SK-N-SH treated with all-trans-retinoic acid at 6 μM for 48 hours (cell line): ENCODE measurements at regions not wholly inside any gene's neighbourhood (a gene's known extent, or its start where the extent isn't known, plus 50 kb on each side); places are given as distances from the start of the nearest gene placed in this dataset.

Experiments used
- ATAC-seq: fragments of 200-7000 bp; cut with Tn5 transposase; 3 replicates; pipeline ENCODE4 v1.9.1; 2020; ENCODE audit warnings: mild to moderate bottlenecking, moderate library complexity
- ARNTL ChIP-seq: fragments of 450-650 bp; formaldehyde crosslinking; IDR thresholded peaks from 2 replicates; pipeline ENCODE4 v1.5.0; 2020; ENCODE audit warnings: low read depth, mild to moderate bottlenecking, moderate library complexity, borderline replicate concordance
- BACH2 ChIP-seq: fragments of 250-450 bp; sonication (Bioruptor Pico); IDR thresholded peaks from 2 replicates; pipeline ENCODE4 v1.9.0; 2021; ENCODE audit warnings: mild to moderate bottlenecking, borderline replicate concordance
- CREB5 ChIP-seq: fragments of 250-450 bp; sonication (Bioruptor Pico); IDR thresholded peaks from 2 replicates; pipeline ENCODE4 v1.5.1; 2020; ENCODE audit warnings: low read depth, mild to moderate bottlenecking, moderate library complexity
- CSDC2 ChIP-seq: fragments of 250-450 bp; sonication (Bioruptor Pico); IDR thresholded peaks from 2 replicates; pipeline ENCODE4 v1.5.0; 2020; ENCODE audit warnings: mild to moderate bottlenecking, moderate library complexity
- ESRRG ChIP-seq: fragments of 250-450 bp; sonication (Bioruptor Pico); IDR thresholded peaks from 2 replicates; pipeline ENCODE4 v1.6.1; 2021; ENCODE audit warnings: mild to moderate bottlenecking
- GLIS3 ChIP-seq: fragments of 250-450 bp; sonication (Bioruptor Pico); IDR thresholded peaks from 2 replicates; pipeline ENCODE4 v1.5.0; 2020; ENCODE audit warnings: mild to moderate bottlenecking, moderate library complexity
- ISL1 ChIP-seq: fragments of 250-450 bp; sonication (Bioruptor Pico); IDR thresholded peaks from 2 replicates; pipeline ENCODE4 v2.1.2; 2022; ENCODE audit warnings: mild to moderate bottlenecking, moderate library complexity
- OSR1 ChIP-seq: fragments of 250-450 bp; sonication (Bioruptor Pico); IDR thresholded peaks from 2 replicates; pipeline ENCODE4 v1.8.0; 2022; ENCODE audit warnings: moderate library complexity, mild to moderate bottlenecking, inconsistent platforms
- POU6F1 ChIP-seq: fragments of 250-450 bp; sonication (Bioruptor Pico); IDR thresholded peaks from 2 replicates; pipeline ENCODE4 v1.8.0; 2021; ENCODE audit warnings: low read depth, mild to moderate bottlenecking, moderate library complexity, borderline replicate concordance
- SNAI2 ChIP-seq: fragments of 250-450 bp; sonication (Bioruptor Pico); IDR thresholded peaks from 2 replicates; pipeline ENCODE4 v1.5.0; 2020; ENCODE audit warnings: mild to moderate bottlenecking, moderate library complexity
- TCF4 ChIP-seq: fragments of 250-450 bp; sonication (Bioruptor Pico); IDR thresholded peaks from 2 replicates; pipeline ENCODE4 v1.8.0; 2021; ENCODE audit warnings: mild to moderate bottlenecking, moderate library complexity, borderline replicate concordance
- TOX ChIP-seq: fragments of 250-450 bp; sonication (Bioruptor Pico); IDR thresholded peaks from 2 replicates; pipeline ENCODE4 v1.8.0; 2021; ENCODE audit warnings: mild to moderate bottlenecking, moderate library complexity, borderline replicate concordance
- TSHZ2 ChIP-seq: fragments of 250-450 bp; sonication (Bioruptor Pico); IDR thresholded peaks from 2 replicates; pipeline ENCODE4 v1.5.0; 2020; ENCODE audit warnings: mild to moderate bottlenecking, moderate library complexity
- ZC3H10 ChIP-seq: fragments of 250-450 bp; sonication (Bioruptor Pico); IDR thresholded peaks from 2 replicates; pipeline ENCODE4 v1.5.1; 2021; ENCODE audit warnings: mild to moderate bottlenecking, moderate library complexity
- ZFP3 ChIP-seq: fragments of 250-450 bp; sonication (Bioruptor Pico); IDR thresholded peaks from 2 replicates; pipeline ENCODE4 v1.5.0; 2020; ENCODE audit warnings: mild to moderate bottlenecking, moderate library complexity
- ZFP30 ChIP-seq: fragments of 450-650 bp; formaldehyde crosslinking; IDR thresholded peaks from 2 replicates; pipeline ENCODE4 v1.5.0; 2022; ENCODE audit warnings: mild to moderate bottlenecking, moderate library complexity
- ZNF70 ChIP-seq: fragments of 450-650 bp; formaldehyde crosslinking; IDR thresholded peaks from 2 replicates; pipeline ENCODE4 v1.5.0; 2020; ENCODE audit warnings: mild to moderate bottlenecking, moderate library complexity
- ZNF8 ChIP-seq: fragments of 450-650 bp; formaldehyde crosslinking; IDR thresholded peaks from 2 replicates; pipeline ENCODE4 v1.5.0; 2020; ENCODE audit warnings: mild to moderate bottlenecking, moderate library complexity
- TF ChIP-seq, protein P1 (sequence below): fragments of 250-450 bp; sonication (Bioruptor Pico); IDR thresholded peaks from 2 replicates; pipeline ENCODE4 v1.5.1; 2021; ENCODE audit warnings: mild to moderate bottlenecking, moderate library complexity

- ATAC-seq: no peak; the same call in 2 of the 3 replicates
- no peak for TF ChIP-seq BACH2 (CRISPR knock-in tag)
- peak; percentile 94 for TF ChIP-seq ZNF70 (CRISPR knock-in tag)
- no peak for TF ChIP-seq GLIS3 (CRISPR knock-in tag)
- peak; percentile 26; the same call in 1 of the 2 replicates for TF ChIP-seq TCF4 (CRISPR knock-in tag)
- no peak for TF ChIP-seq ISL1 (CRISPR knock-in tag)
- TF ChIP-seq CREB5 (CRISPR knock-in tag): no peak
- TF ChIP-seq TSHZ2 (CRISPR knock-in tag): no peak
- TF ChIP-seq, all 23 proteins: peak for 2
These were observed 464.3 kb upstream of the THRB start for GRCh38 chr3:24958910-24959447.

- peak; percentile 77 for ATAC-seq
- no peak for TF ChIP-seq ESRRG (CRISPR knock-in tag)
- TF ChIP-seq BACH2 (CRISPR knock-in tag): no peak
- TF ChIP-seq OSR1 (CRISPR knock-in tag): no peak
- no peak for TF ChIP-seq SNAI2
- TF ChIP-seq POU6F1: no peak
- TF ChIP-seq ZC3H10: no peak
- no peak for TF ChIP-seq ZFP3 (CRISPR knock-in tag)
- TF ChIP-seq ARNTL: no peak
- TF ChIP-seq ZNF8 (CRISPR knock-in tag): no peak
- TF ChIP-seq, protein P1, sequence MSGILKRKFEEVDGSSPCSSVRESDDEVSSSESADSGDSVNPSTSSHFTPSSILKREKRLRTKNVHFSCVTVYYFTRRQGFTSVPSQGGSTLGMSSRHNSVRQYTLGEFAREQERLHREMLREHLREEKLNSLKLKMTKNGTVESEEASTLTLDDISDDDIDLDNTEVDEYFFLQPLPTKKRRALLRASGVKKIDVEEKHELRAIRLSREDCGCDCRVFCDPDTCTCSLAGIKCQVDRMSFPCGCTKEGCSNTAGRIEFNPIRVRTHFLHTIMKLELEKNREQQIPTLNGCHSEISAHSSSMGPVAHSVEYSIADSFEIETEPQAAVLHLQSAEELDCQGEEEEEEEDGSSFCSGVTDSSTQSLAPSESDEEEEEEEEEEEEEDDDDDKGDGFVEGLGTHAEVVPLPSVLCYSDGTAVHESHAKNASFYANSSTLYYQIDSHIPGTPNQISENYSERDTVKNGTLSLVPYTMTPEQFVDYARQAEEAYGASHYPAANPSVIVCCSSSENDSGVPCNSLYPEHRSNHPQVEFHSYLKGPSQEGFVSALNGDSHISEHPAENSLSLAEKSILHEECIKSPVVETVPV (CRISPR knock-in tag): no peak
- TF ChIP-seq ZFP30: no peak
- TF ChIP-seq CSDC2 (CRISPR knock-in tag): no peak
- no peak for TF ChIP-seq TSHZ2 (CRISPR knock-in tag)
- TF ChIP-seq ISL1 (CRISPR knock-in tag): no peak
- TF ChIP-seq TCF4 (CRISPR knock-in tag): no peak
- no peak for TF ChIP-seq TOX (CRISPR knock-in tag)
These were observed 464.1 kb upstream of the RARB start for GRCh38 chr3:24963762-24964625.
